ENCODE measurements at regions not wholly inside any gene's neighbourhood (a gene's known extent, or its start where the extent isn't known, plus 50 kb on each side); places are given as distances from the start of the nearest gene placed in this dataset.
"Not testable (repeated sequence)": the region's sequence is repeated elsewhere in the genome, so short reads cannot be mapped to it uniquely, and the experiment has no call there.

- CTCF ChIA-PET (ENCODE audit: partially characterized antibody); H3K4me1 ChIP-seq (ENCODE audit: insufficient read depth, low read length); H3K4me3 Mint-ChIP-seq; H3K4me3 ChIP-seq (ENCODE audit: low read length in 2 of 2); H3K27ac ChIP-seq (ENCODE audit: low read depth, low read length); H3K27me3 Mint-ChIP-seq; H3K9me3 ChIP-seq (ENCODE audit: control insufficient read depth in 1 of 2, low read length in 2 of 2); H3K27ac Mint-ChIP-seq; H3K36me3 ChIP-seq (ENCODE audit: insufficient read depth, low read length); intact Hi-C loops (cut with micrococcal nuclease); H3K27me3 ChIP-seq (ENCODE audit: insufficient read depth, low read length); DNase-seq; POLR2A ChIA-PET (ENCODE audit: partially characterized antibody): not testable (repeated sequence)
- Mint-ChIP-seq H3K9me3 (peaks cover 0 to 49% (median 5%) of the 10 kb centered on the region in 8 donors), H3K4me1 (peaks cover 0 to 10% (median 1%) of the 10 kb centered on the region in 4 donors), H3K36me3 (peaks cover 7 to 37% of the 10 kb centered on the region in 2 donors)
Observed at GRCh38 chr2:89828416-89828815, 1136.9 kb downstream of the RPIA start.

GRCh38 chr2:89828961-89829631 is 1137.6 kb downstream of the RPIA start:
- H3K27me3 Mint-ChIP-seq; H3K27ac ChIP-seq (ENCODE audit: low read depth, low read length); H3K4me3 Mint-ChIP-seq; intact Hi-C loops (cut with micrococcal nuclease); H3K36me3 ChIP-seq (ENCODE audit: insufficient read depth, low read length); POLR2A ChIA-PET (ENCODE audit: partially characterized antibody); H3K27ac Mint-ChIP-seq; CTCF ChIA-PET (ENCODE audit: partially characterized antibody); H3K4me3 ChIP-seq (ENCODE audit: low read length in 2 of 2); DNase-seq; H3K9me3 ChIP-seq (ENCODE audit: control insufficient read depth in 1 of 2, low read length in 2 of 2); H3K4me1 ChIP-seq (ENCODE audit: insufficient read depth, low read length); H3K27me3 ChIP-seq (ENCODE audit: insufficient read depth, low read length): not testable (repeated sequence)
- Mint-ChIP-seq H3K36me3 (peaks cover 7 to 37% of the 10 kb centered on the region in 2 donors), H3K4me1 (peaks cover 0 to 10% (median 1%) of the 10 kb centered on the region in 4 donors), H3K9me3 (peaks cover 0 to 42% (median 5%) of the 10 kb centered on the region in 8 donors)

GRCh38 chr2:89829828-89830227 is 1138.4 kb downstream of the RPIA start:
- no peak overlapping the region for H3K4me3 Mint-ChIP-seq
- intact Hi-C loops (cut with micrococcal nuclease), result no loop called here
- no peak overlapping the region for H3K27ac ChIP-seq (ENCODE audit: low read depth, low read length)
- peaks cover 7 to 36% of the 10 kb centered on the region in 2 donors for H3K36me3 Mint-ChIP-seq
- no peaks in the 10 kb centered on the region for H3K36me3 ChIP-seq (ENCODE audit: insufficient read depth, low read length)
- peaks cover 0 to 4% of the 10 kb centered on the region in 2 donors for H3K9me3 ChIP-seq (ENCODE audit: control insufficient read depth in 1 of 2, low read length in 2 of 2)
- no peak for DNase-seq
- no peaks in the 10 kb centered on the region for H3K4me1 ChIP-seq (ENCODE audit: insufficient read depth, low read length)
- peaks cover 0 to 35% (median 5%) of the 10 kb centered on the region in 8 donors for H3K9me3 Mint-ChIP-seq
- no peak overlapping the region for H3K4me3 ChIP-seq (ENCODE audit: low read length in 2 of 2)
- H3K27ac Mint-ChIP-seq, result no peak overlapping the region
- H3K27me3 ChIP-seq (ENCODE audit: insufficient read depth, low read length), result no peaks in the 10 kb centered on the region
- H3K4me1 Mint-ChIP-seq, result peaks cover 0 to 10% (median 1%) of the 10 kb centered on the region in 4 donors
- H3K27me3 Mint-ChIP-seq, result no peaks in the 10 kb centered on the region
- POLR2A ChIA-PET (ENCODE audit: partially characterized antibody), result no interaction called here
- CTCF ChIA-PET (ENCODE audit: partially characterized antibody), result no interaction called here

GRCh38 chr2:89830341-89831218 is 1139.1 kb downstream of the RPIA start:
- Mint-ChIP-seq H3K4me3 (peak overlapping the region in 1 of 8 donors; percentile 3), H3K4me1 (peaks cover 0 to 10% (median 1%) of the 10 kb centered on the region in 4 donors), H3K36me3 (peaks cover 7 to 29% of the 10 kb centered on the region in 2 donors), H3K9me3 (peaks cover 0 to 30% (median 7%) of the 10 kb centered on the region in 8 donors)
- intact Hi-C loops (cut with micrococcal nuclease); H3K9me3 ChIP-seq (ENCODE audit: control insufficient read depth in 1 of 2, low read length in 2 of 2); H3K27me3 ChIP-seq (ENCODE audit: insufficient read depth, low read length); H3K27me3 Mint-ChIP-seq; CTCF ChIA-PET (ENCODE audit: partially characterized antibody); H3K4me3 ChIP-seq (ENCODE audit: low read length in 2 of 2); DNase-seq; POLR2A ChIA-PET (ENCODE audit: partially characterized antibody); H3K27ac Mint-ChIP-seq; H3K4me1 ChIP-seq (ENCODE audit: insufficient read depth, low read length); H3K27ac ChIP-seq (ENCODE audit: low read depth, low read length); H3K36me3 ChIP-seq (ENCODE audit: insufficient read depth, low read length): not testable (repeated sequence)

GRCh38 chr2:89831641-89832498 is 1140.4 kb downstream of the RPIA start:
- ChIA-PET CTCF (ENCODE audit: partially characterized antibody) (no interaction called here), POLR2A (ENCODE audit: partially characterized antibody) (no interaction called here)
- H3K9me3 Mint-ChIP-seq, result peaks cover 0 to 39% (median 17%) of the 10 kb centered on the region in 8 donors
- H3K27me3 Mint-ChIP-seq, result no peaks in the 10 kb centered on the region
- Histone ChIP-seq H3K36me3 (ENCODE audit: insufficient read depth, low read length) (no peaks in the 10 kb centered on the region), H3K4me3 (ENCODE audit: low read length in 2 of 2) (no peak overlapping the region), H3K4me1 (ENCODE audit: insufficient read depth, low read length) (no peaks in the 10 kb centered on the region), H3K27ac (ENCODE audit: low read depth, low read length) (no peak overlapping the region), H3K27me3 (ENCODE audit: insufficient read depth, low read length) (no peaks in the 10 kb centered on the region), H3K9me3 (ENCODE audit: control insufficient read depth in 1 of 2, low read length in 2 of 2) (peaks cover 7 to 12% of the 10 kb centered on the region in 2 donors)
- H3K4me3 Mint-ChIP-seq, result no peak overlapping the region
- H3K4me1 Mint-ChIP-seq, result peaks cover 0 to 10% (median 1%) of the 10 kb centered on the region in 4 donors
- H3K36me3 Mint-ChIP-seq, result peaks cover 12 to 25% of the 10 kb centered on the region in 2 donors
- DNase-seq, result no peak
- intact Hi-C loops (cut with micrococcal nuclease), result no loop called here
- no peak overlapping the region for H3K27ac Mint-ChIP-seq

GRCh38 chr2:89833116-89833779 is 1141.8 kb downstream of the RPIA start:
- Histone ChIP-seq H3K4me3 (ENCODE audit: low read length in 2 of 2) (no peak overlapping the region), H3K36me3 (ENCODE audit: insufficient read depth, low read length) (no peaks in the 10 kb centered on the region), H3K4me1 (ENCODE audit: insufficient read depth, low read length) (no peaks in the 10 kb centered on the region), H3K9me3 (ENCODE audit: control insufficient read depth in 1 of 2, low read length in 2 of 2) (peaks cover 9 to 12% of the 10 kb centered on the region in 2 donors), H3K27me3 (ENCODE audit: insufficient read depth, low read length) (no peaks in the 10 kb centered on the region), H3K27ac (ENCODE audit: low read depth, low read length) (no peak overlapping the region)
- ChIA-PET POLR2A (ENCODE audit: partially characterized antibody) (no interaction called here), CTCF (ENCODE audit: partially characterized antibody) (no interaction called here)
- peaks cover 0 to 50% (median 19%) of the 10 kb centered on the region in 8 donors for H3K9me3 Mint-ChIP-seq
- no peak overlapping the region for H3K27ac Mint-ChIP-seq
- H3K4me3 Mint-ChIP-seq, result no peak overlapping the region
- intact Hi-C loops (cut with micrococcal nuclease), result no loop called here
- H3K27me3 Mint-ChIP-seq, result no peaks in the 10 kb centered on the region
- peaks cover 12 to 29% of the 10 kb centered on the region in 2 donors for H3K36me3 Mint-ChIP-seq
- DNase-seq, result no peak
- peaks cover 0 to 12% (median 1%) of the 10 kb centered on the region in 4 donors for H3K4me1 Mint-ChIP-seq

Measured in CD4-positive, alpha-beta memory T cell (primary cell).